Spleen (tissue), 3 donors: ENCODE measurements at regions not wholly inside any gene's neighbourhood (a gene's known extent, or its start where the extent isn't known, plus 50 kb on each side); places are given as distances from the start of the nearest gene placed in this dataset.

ENCODE experiments used
- POLR2A ChIP-seq, 3 donors: fragments of 450-650 bp; IDR thresholded peaks; one replicate each; pipeline ENCODE4 v1.5.1; 2017; ENCODE audit warnings: antibody characterized with exemption in 3 of 3, mild to moderate bottlenecking in 1 of 3
- POLR2AphosphoS5 ChIP-seq, 3 donors: sonication (generic); formaldehyde crosslinking; IDR thresholded peaks; one replicate each; pipeline ENCODE4 v1.5.1; 2017; ENCODE audit warnings: antibody characterized with exemption in 3 of 3

- TF ChIP-seq POLR2A (IDR thresholded peaks at IDR 0.05) (no peak), POLR2AphosphoS5 (IDR thresholded peaks at IDR 0.05) (no peak)
These were observed 284.1 kb downstream of the C16orf95 start for GRCh38 chr16:87033021-87033471.
